Testis (tissue), 2 donors: ENCODE measurements at regions not wholly inside any gene's neighbourhood (a gene's known extent, or its start where the extent isn't known, plus 50 kb on each side); places are given as distances from the start of the nearest gene placed in this dataset.

ENCODE experiments used
- DNase-seq: peaks from one replicate; pipeline ENCODE4 v3.0.0-alpha.2; 2019
- H3K27ac ChIP-seq, 2 donors: fragments of 200-600 bp; sonication (generic); one replicate each; pipeline ENCODE4 v1.5.1; 2019
- H3K27me3 ChIP-seq: fragments of 200-600 bp; sonication (generic); one replicate; pipeline ENCODE4 v1.5.1; 2019
- H3K36me3 ChIP-seq: fragments of 200-600 bp; sonication (generic); one replicate; pipeline ENCODE4 v1.5.1; 2017; ENCODE audit warnings: low read depth; ENCODE audit errors: missing control alignments
- H3K4me1 ChIP-seq: fragments of 200-600 bp; sonication (generic); one replicate; pipeline ENCODE4 v1.5.1; 2019
- H3K4me3 ChIP-seq, 2 donors: fragments of 200-600 bp; sonication (generic); one replicate each; pipeline ENCODE4 v1.5.1; 2017 to 2019
- H3K9me3 ChIP-seq: fragments of 200-600 bp; sonication (generic); one replicate; pipeline ENCODE4 v1.5.1; 2017
- POLR2A ChIP-seq: fragments of 450-650 bp; IDR thresholded peaks from one replicate; pipeline ENCODE4 v1.6.1; 2017; ENCODE audit warnings: antibody characterized with exemption, mild to moderate bottlenecking, moderate library complexity
- WGBS, 2 donors: methylation state at CpG; one replicate each; pipeline ENCODE4 v1.1.5; 2018; 5-methylcytosine and 5-hydroxymethylcytosine counted together
- intact Hi-C: fragments of 100-400 bp; cut with DNase I; formaldehyde crosslinking; loops from one replicate; pipeline ENCODE4 v1.15.1; 2023; ENCODE audit warnings: low total_unique reads
- TF ChIP-seq, protein P1 (sequence below), 3 experiments: fragments of 450-650 bp in 2 of 3; fragments of 200-600 bp in 1 of 3; sonication (generic) in 1 of 3; IDR thresholded peaks; one replicate each; pipeline ENCODE4 v1.5.1; 2016 to 2019; ENCODE audit warnings: antibody characterized with exemption in 3 of 3, mild to moderate bottlenecking in 2 of 3, moderate library complexity in 1 of 3

DNA sequence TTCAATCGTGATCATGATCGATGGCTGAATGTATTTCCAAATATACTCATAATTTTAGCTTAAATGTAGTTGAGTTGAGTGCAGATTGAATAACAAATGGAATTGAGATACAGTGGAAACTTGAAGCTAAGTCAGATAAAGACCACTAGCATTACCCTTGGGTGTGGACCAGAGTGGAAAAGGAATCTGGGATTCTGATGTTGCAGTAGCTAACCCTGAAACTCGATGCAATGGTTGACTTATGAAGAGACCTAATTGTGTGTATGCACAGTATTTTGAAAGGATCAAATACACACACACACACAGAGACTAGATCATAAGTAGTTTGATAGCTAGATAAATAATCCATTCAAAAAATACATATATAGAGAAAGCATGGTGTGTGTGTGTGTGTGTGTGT is 135.8 kb downstream of the RXFP2 start:
- intact Hi-C loops: no loop called here

DNA sequence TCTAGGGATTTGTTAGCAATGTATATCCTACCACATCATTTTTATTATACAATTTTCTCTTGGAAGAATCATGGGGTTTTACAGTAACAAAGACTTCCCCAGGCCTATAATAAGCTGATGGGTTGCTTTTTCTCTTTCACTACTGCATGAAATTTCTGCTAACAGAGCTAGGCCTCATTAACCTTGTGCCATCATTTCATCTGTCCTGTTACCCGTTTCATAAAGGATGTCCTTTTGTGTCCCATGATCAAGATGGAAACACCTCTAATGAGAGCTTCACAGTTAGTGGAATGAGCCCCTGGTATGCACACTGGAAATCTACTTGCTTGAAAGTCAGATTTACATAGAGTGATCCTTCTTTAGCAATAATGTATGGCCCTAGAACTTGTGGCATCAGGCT is 138.7 kb downstream of the RXFP2 start:
- WGBS, 2 donors: 81 to 89% methylated on average over 1 of the region's 1 CpG
- H3K27ac ChIP-seq: no peak overlapping the region
- H3K4me3 ChIP-seq: no peak overlapping the region
- no peaks in the 10 kb centered on the region for H3K9me3 ChIP-seq
- no peaks in the 10 kb centered on the region for H3K36me3 ChIP-seq
- no peak for DNase-seq
- H3K4me1 ChIP-seq: no peaks in the 10 kb centered on the region
- intact Hi-C loops: no loop called here
- TF ChIP-seq, protein P1, sequence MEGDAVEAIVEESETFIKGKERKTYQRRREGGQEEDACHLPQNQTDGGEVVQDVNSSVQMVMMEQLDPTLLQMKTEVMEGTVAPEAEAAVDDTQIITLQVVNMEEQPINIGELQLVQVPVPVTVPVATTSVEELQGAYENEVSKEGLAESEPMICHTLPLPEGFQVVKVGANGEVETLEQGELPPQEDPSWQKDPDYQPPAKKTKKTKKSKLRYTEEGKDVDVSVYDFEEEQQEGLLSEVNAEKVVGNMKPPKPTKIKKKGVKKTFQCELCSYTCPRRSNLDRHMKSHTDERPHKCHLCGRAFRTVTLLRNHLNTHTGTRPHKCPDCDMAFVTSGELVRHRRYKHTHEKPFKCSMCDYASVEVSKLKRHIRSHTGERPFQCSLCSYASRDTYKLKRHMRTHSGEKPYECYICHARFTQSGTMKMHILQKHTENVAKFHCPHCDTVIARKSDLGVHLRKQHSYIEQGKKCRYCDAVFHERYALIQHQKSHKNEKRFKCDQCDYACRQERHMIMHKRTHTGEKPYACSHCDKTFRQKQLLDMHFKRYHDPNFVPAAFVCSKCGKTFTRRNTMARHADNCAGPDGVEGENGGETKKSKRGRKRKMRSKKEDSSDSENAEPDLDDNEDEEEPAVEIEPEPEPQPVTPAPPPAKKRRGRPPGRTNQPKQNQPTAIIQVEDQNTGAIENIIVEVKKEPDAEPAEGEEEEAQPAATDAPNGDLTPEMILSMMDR (IDR thresholded peaks at IDR 0.05): no peak
- no peak for TF ChIP-seq POLR2A
- no peaks in the 10 kb centered on the region for H3K27me3 ChIP-seq

More for the DNA sequence above, 135.8 kb downstream of the RXFP2 start:
- no peaks in the 10 kb centered on the region for H3K4me1 ChIP-seq
- TF ChIP-seq, protein P1 (IDR thresholded peaks at IDR 0.05): no peak
- TF ChIP-seq POLR2A: no peak
- H3K27me3 ChIP-seq: no peaks in the 10 kb centered on the region
- no peaks in the 10 kb centered on the region for H3K9me3 ChIP-seq
- WGBS, 2 donors: 88% methylated on average over 3 of the region's 3 CpGs
- no peak overlapping the region for H3K4me3 ChIP-seq
- DNase-seq: no peak
- no peak overlapping the region for H3K27ac ChIP-seq
- H3K36me3 ChIP-seq: no peaks in the 10 kb centered on the region

DNA sequence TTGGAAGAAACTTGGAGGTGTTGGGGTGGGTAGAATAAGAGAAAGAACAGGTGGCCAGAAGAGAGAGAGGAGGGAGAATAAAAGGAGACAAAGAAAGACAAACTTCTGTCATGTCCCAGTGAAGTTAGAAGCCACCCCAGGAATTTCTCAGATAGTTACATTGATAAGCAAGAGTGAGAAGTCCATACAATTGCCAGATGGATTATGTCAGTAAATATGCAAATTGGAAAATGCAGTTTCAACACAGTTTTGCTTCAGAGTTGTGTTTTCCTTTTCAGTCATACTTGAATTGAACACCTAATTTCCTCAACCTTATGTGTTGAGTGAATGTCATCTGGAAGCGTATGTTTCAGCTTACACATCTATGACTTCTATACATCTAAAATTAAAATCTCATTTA is 139.2 kb downstream of the RXFP2 start:
- no peak overlapping the region for H3K27ac ChIP-seq
- H3K27me3 ChIP-seq: no peaks in the 10 kb centered on the region
- TF ChIP-seq, protein P1 (IDR thresholded peaks at IDR 0.05): no peak
- no peak for TF ChIP-seq POLR2A
- H3K4me3 ChIP-seq: no peak overlapping the region
- no peaks in the 10 kb centered on the region for H3K9me3 ChIP-seq
- 86 to 98% methylated on average over 1 of the region's 1 CpG for WGBS, 2 donors
- DNase-seq: no peak
- intact Hi-C loops: no loop called here
- H3K4me1 ChIP-seq: no peaks in the 10 kb centered on the region
- H3K36me3 ChIP-seq: no peaks in the 10 kb centered on the region

DNA sequence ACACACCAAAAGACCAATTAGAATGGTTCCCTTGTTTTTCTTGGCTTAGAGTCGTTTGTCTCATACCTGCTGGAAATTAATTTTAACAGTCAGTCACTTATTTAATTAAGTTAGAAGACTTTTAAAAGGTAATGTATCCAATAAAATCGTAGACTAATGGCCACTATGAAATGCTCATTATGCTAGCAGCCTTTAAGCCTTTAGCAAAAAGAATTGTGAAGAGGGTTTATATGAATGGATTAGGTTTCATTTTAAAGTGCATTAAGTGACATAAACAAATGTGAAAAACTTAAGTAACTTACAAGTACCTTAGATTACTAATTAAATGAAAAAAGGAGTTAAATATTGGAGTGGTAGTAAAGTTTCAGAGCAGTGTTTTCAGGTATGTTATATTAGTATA is 139.6 kb downstream of the RXFP2 start:
- 78 to 83% methylated on average over 2 of the region's 2 CpGs for WGBS, 2 donors
- no peaks in the 10 kb centered on the region for H3K4me1 ChIP-seq

More for the DNA sequence above, 139.6 kb downstream of the RXFP2 start:
- H3K27me3 ChIP-seq: no peaks in the 10 kb centered on the region
- no peak overlapping the region for H3K27ac ChIP-seq
- no peak overlapping the region for H3K4me3 ChIP-seq
- no peak for TF ChIP-seq POLR2A
- TF ChIP-seq, protein P1 (IDR thresholded peaks at IDR 0.05): no peak
- no peak for DNase-seq
- H3K36me3 ChIP-seq: no peaks in the 10 kb centered on the region
- intact Hi-C loops: no loop called here
- H3K9me3 ChIP-seq: no peaks in the 10 kb centered on the region
